ENCODE measurements at regions not wholly inside any gene's neighbourhood (a gene's known extent, or its start where the extent isn't known, plus 50 kb on each side); places are given as distances from the start of the nearest gene placed in this dataset.

GRCh38 chr16:6195966-6196365 lies 1098.4 kb upstream of the EEF2KMT start:
- Histone ChIP-seq H3K9me3 (ENCODE audit: control insufficient read depth in 1 of 2, insufficient read depth in 1 of 2, low read depth in 1 of 2, low read length in 2 of 2) (no peaks in the 10 kb centered on the region), H3K79me2 (ENCODE audit: insufficient read depth, low read length) (no peaks in the 10 kb centered on the region), H3K9me2 (ENCODE audit: insufficient read depth) (no peaks in the 10 kb centered on the region), H3K4me3 (replicated peaks in 1 of 2; ENCODE audit: low read depth in 1 of 2, low read length in 2 of 2) (no peak overlapping the region), H3K9ac (ENCODE audit: low read length) (no peak overlapping the region), H3K36me3 (ENCODE audit: control insufficient read depth in 1 of 2, insufficient read depth in 2 of 2, low read length in 2 of 2) (no peaks in the 10 kb centered on the region), H4K20me1 (ENCODE audit: insufficient read depth) (no peaks in the 10 kb centered on the region), H3K4me1 (ENCODE audit: control insufficient read depth in 1 of 2, insufficient read depth in 2 of 2, low read length in 2 of 2) (no peaks in the 10 kb centered on the region), H3K27me3 (ENCODE audit: insufficient read depth, low read length) (no peaks in the 10 kb centered on the region), H3K4me2 (ENCODE audit: low read length) (no peak overlapping the region), H3K27ac (ENCODE audit: low read depth, low read length) (no peak overlapping the region), H2AFZ (ENCODE audit: low read depth, low read length, poor library complexity, severe bottlenecking) (no peak overlapping the region)
- no TSS peak for BruUV-seq (replicated peaks)
- intact Hi-C loops (cut with micrococcal nuclease), result no loop called here
- TF ChIP-seq ZFX (IDR thresholded peaks at IDR 0.05), result no peak
- TF ChIP-seq EZH2 (IDR thresholded peaks at IDR 0.05), result no peak
- TF ChIP-seq FOSL1 (IDR thresholded peaks at IDR 0.05; ENCODE audit: low read depth), result no peak
- TF ChIP-seq, protein P1, sequence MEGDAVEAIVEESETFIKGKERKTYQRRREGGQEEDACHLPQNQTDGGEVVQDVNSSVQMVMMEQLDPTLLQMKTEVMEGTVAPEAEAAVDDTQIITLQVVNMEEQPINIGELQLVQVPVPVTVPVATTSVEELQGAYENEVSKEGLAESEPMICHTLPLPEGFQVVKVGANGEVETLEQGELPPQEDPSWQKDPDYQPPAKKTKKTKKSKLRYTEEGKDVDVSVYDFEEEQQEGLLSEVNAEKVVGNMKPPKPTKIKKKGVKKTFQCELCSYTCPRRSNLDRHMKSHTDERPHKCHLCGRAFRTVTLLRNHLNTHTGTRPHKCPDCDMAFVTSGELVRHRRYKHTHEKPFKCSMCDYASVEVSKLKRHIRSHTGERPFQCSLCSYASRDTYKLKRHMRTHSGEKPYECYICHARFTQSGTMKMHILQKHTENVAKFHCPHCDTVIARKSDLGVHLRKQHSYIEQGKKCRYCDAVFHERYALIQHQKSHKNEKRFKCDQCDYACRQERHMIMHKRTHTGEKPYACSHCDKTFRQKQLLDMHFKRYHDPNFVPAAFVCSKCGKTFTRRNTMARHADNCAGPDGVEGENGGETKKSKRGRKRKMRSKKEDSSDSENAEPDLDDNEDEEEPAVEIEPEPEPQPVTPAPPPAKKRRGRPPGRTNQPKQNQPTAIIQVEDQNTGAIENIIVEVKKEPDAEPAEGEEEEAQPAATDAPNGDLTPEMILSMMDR (IDR thresholded peaks at IDR 0.05 in 2 of 3, conservative IDR thresholded peaks at IDR 0.05 in 1 of 3; ENCODE audit: borderline replicate concordance in 1 of 3, insufficient read depth in 1 of 3, low read depth in 2 of 3, low read length in 2 of 3), result no peak
- no peak for TF ChIP-seq CEBPB (IDR thresholded peaks at IDR 0.05; ENCODE audit: low read depth)
- no peak for TF ChIP-seq CBX3 (IDR thresholded peaks at IDR 0.05; ENCODE audit: low read depth)
- TF ChIP-seq SIN3A (IDR thresholded peaks at IDR 0.05; ENCODE audit: low read depth), result no peak
- no peak for TF ChIP-seq SP1 (IDR thresholded peaks at IDR 0.05; ENCODE audit: low read depth)
- TF ChIP-seq, protein P2, sequence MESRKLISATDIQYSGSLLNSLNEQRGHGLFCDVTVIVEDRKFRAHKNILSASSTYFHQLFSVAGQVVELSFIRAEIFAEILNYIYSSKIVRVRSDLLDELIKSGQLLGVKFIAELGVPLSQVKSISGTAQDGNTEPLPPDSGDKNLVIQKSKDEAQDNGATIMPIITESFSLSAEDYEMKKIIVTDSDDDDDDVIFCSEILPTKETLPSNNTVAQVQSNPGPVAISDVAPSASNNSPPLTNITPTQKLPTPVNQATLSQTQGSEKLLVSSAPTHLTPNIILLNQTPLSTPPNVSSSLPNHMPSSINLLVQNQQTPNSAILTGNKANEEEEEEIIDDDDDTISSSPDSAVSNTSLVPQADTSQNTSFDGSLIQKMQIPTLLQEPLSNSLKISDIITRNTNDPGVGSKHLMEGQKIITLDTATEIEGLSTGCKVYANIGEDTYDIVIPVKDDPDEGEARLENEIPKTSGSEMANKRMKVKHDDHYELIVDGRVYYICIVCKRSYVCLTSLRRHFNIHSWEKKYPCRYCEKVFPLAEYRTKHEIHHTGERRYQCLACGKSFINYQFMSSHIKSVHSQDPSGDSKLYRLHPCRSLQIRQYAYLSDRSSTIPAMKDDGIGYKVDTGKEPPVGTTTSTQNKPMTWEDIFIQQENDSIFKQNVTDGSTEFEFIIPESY (IDR thresholded peaks at IDR 0.05; ENCODE audit: extremely low read depth, insufficient replicate concordance, low read length), result no peak
- no peak for TF ChIP-seq YY1 (IDR thresholded peaks at IDR 0.05; ENCODE audit: extremely low read depth, insufficient replicate concordance, low read depth, low read length)
- TF ChIP-seq EGR1 (IDR thresholded peaks at IDR 0.05; ENCODE audit: low read depth), result no peak
- no peak for TF ChIP-seq TCF7L2 (IDR thresholded peaks at IDR 0.05; ENCODE audit: borderline replicate concordance, extremely low read depth, insufficient read depth, insufficient read length)
- TF ChIP-seq RAD21 (IDR thresholded peaks at IDR 0.05; ENCODE audit: low read depth), result no peak
- TF ChIP-seq, protein P3, sequence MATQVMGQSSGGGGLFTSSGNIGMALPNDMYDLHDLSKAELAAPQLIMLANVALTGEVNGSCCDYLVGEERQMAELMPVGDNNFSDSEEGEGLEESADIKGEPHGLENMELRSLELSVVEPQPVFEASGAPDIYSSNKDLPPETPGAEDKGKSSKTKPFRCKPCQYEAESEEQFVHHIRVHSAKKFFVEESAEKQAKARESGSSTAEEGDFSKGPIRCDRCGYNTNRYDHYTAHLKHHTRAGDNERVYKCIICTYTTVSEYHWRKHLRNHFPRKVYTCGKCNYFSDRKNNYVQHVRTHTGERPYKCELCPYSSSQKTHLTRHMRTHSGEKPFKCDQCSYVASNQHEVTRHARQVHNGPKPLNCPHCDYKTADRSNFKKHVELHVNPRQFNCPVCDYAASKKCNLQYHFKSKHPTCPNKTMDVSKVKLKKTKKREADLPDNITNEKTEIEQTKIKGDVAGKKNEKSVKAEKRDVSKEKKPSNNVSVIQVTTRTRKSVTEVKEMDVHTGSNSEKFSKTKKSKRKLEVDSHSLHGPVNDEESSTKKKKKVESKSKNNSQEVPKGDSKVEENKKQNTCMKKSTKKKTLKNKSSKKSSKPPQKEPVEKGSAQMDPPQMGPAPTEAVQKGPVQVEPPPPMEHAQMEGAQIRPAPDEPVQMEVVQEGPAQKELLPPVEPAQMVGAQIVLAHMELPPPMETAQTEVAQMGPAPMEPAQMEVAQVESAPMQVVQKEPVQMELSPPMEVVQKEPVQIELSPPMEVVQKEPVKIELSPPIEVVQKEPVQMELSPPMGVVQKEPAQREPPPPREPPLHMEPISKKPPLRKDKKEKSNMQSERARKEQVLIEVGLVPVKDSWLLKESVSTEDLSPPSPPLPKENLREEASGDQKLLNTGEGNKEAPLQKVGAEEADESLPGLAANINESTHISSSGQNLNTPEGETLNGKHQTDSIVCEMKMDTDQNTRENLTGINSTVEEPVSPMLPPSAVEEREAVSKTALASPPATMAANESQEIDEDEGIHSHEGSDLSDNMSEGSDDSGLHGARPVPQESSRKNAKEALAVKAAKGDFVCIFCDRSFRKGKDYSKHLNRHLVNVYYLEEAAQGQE (IDR thresholded peaks at IDR 0.05; ENCODE audit: low read depth), result no peak
- DNase-seq (ENCODE audit: low read depth, low spot score), result no peak
- POLR2A ChIA-PET, result no interaction called here
- CTCF ChIA-PET, result no interaction called here
- RAD21 ChIA-PET (ENCODE audit: low non-redundant PET in 1 of 2, low total read pairs in 2 of 2, uncharacterized antibody in 2 of 2, unreplicated experiment in 2 of 2), result no interaction called here
- no peak for ATAC-seq
